GM12865 (cell line): ENCODE measurements at regions not wholly inside any gene's neighbourhood (a gene's known extent, or its start where the extent isn't known, plus 50 kb on each side); places are given as distances from the start of the nearest gene placed in this dataset.

ENCODE experiments used
- DNase-seq: peaks from one replicate; pipeline ENCODE4 v3.0.0; 2010; ENCODE audit warnings: low read depth
- H3K4me3 ChIP-seq: 2 replicates; pipeline ENCODE4 v1.5.1; 2011; ENCODE audit warnings: mild to moderate bottlenecking, low read depth, low read length, control low read depth
- CTCF ChIP-seq: IDR thresholded peaks from 2 replicates; pipeline ENCODE4 v1.5.1; 2011; ENCODE audit warnings: low read length, control low read depth, low read depth, inconsistent platforms; ENCODE audit not compliant: insufficient read depth; ENCODE audit errors: missing control alignments

- TF ChIP-seq CTCF, result no peak
- no peak overlapping the region for H3K4me3 ChIP-seq
- DNase-seq, result no peak
Observed at GRCh38 chrX:151818828-151819227, 84.3 kb downstream of the CNGA2 start.

DNA sequence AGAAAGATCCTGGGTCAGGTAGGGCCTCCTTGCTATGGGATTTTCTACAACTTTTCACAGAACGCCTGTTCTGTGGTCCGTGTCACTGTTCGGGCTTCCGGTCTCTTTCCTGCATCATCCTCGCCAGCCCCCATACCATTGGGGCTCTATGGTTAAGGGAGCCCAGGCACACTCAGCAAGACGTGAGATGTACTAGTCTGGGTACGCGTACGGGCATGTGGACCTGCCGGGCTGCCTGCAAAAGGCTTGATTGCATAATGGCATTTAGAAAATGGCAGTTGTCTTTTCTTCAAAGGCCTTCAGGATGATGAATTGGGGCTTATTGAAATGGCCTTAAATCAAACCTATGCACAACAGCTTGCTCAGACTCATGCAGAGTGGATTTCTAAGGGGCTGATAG is 86.7 kb downstream of the CNGA2 start:
- H3K4me3 ChIP-seq, result no peak overlapping the region
- TF ChIP-seq CTCF, result no peak
- DNase-seq, result no peak

DNA sequence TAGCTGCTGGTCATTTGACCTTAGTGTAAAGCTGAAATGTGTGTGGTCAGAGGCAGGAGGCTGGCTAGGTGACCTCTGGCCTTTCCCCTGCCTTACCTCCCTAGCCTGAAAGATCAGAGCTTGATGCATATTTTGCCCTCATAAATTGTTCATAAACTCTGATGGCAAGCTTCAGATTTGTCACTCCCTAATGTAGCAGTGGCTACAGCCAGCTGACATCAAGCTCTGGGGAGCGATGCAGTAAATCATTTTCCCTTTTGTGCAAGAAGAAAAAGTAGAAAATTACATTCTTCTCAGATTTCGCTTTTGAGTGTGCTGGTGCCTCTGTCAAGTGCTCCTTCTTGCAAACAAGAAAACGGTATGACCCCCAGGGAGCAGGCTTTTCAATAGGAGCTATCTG is 87.7 kb upstream of the MAGEA4 start:
- TF ChIP-seq CTCF, result no peak

GRCh38 chrX:151825925-151826485 is 86.7 kb upstream of the MAGEA4 start:
- TF ChIP-seq CTCF, result no peak
- no peak overlapping the region for H3K4me3 ChIP-seq
- no peak for DNase-seq

More for the DNA sequence above, 87.7 kb upstream of the MAGEA4 start:
- H3K4me3 ChIP-seq, result no peak overlapping the region
- no peak for DNase-seq

- TF ChIP-seq CTCF, result no peak
- H3K4me3 ChIP-seq, result no peak overlapping the region
- DNase-seq, result no peak
Observed at GRCh38 chrX:151828439-151829080, 84.1 kb upstream of the MAGEA4 start.

DNA sequence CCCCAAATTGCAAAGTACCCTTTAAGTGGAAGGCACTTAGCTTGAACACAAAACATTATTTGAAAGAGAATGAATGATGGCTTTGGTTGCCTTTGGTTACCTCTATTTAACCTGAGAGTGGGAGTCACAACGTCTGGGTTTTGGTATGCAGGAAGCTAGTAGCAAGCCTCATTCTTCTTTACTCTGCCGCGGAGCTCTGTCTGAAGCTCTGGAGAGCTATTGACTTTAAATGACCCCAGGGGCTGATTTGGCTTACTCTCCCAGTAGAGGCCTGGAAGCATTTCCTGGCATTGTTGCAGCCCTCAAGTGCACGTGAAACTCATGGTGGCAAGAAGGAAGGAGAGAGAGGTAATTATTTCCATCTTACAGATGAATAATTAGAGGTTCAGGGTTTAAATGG is 81.8 kb upstream of the MAGEA4 start:
- H3K4me3 ChIP-seq, result no peak overlapping the region
- no peak for DNase-seq
- no peak for TF ChIP-seq CTCF

GRCh38 chrX:151852294-151852693 is 60.4 kb upstream of the MAGEA4 start:
- peak; percentile 0 for DNase-seq
- no peak overlapping the region for H3K4me3 ChIP-seq
- TF ChIP-seq CTCF, result no peak
